Fibroblast of lung (primary cell): ENCODE measurements at regions not wholly inside any gene's neighbourhood (a gene's known extent, or its start where the extent isn't known, plus 50 kb on each side); places are given as distances from the start of the nearest gene placed in this dataset.

Source experiments
- DNase-seq, 2 donors: peaks; one replicate each; pipeline versions ENCODE4 v3.0.0 to v3.0.0-alpha.2; 2010; ENCODE audit warnings: low read depth in 2 of 2
- H2AFZ ChIP-seq: 2 replicates; pipeline ENCODE4 v1.5.1; 2012; ENCODE audit warnings: low read length, control low read depth, inconsistent platforms
- H3K27ac ChIP-seq: 2 replicates; pipeline ENCODE4 v1.5.1; 2011; ENCODE audit warnings: low read length, control low read depth; ENCODE audit not compliant: insufficient read depth
- H3K27me3 ChIP-seq: 2 replicates; pipeline ENCODE4 v1.5.1; 2011; ENCODE audit warnings: mild to moderate bottlenecking, low read length; ENCODE audit not compliant: control insufficient read depth, insufficient read depth
- H3K36me3 ChIP-seq: 2 replicates; pipeline ENCODE4 v1.5.1; 2011; ENCODE audit warnings: low read length; ENCODE audit not compliant: control insufficient read depth, insufficient read depth
- H3K4me1 ChIP-seq: 2 replicates; pipeline ENCODE4 v1.5.1; 2011; ENCODE audit warnings: low read length; ENCODE audit not compliant: control insufficient read depth, insufficient read depth; ENCODE audit errors: extremely low read depth
- H3K4me2 ChIP-seq: 2 replicates; pipeline ENCODE4 v1.5.1; 2011; ENCODE audit warnings: low read length, control low read depth; ENCODE audit not compliant: insufficient read depth; ENCODE audit errors: extremely low read depth
- H3K4me3 ChIP-seq, 4 experiments: fragments of 200-600 bp in 1 of 4; sonication (generic) in 1 of 4; replicated peaks in 1 of 4; 2 replicates each; pipeline ENCODE4 v1.5.1; 2011 to 2016; ENCODE audit warnings: low read length in 4 of 4, low read depth in 3 of 4, mild to moderate bottlenecking in 3 of 4, control low read depth in 2 of 4, inconsistent platforms in 1 of 4, mixed read lengths in 1 of 4; ENCODE audit not compliant: insufficient read depth in 1 of 4; ENCODE audit errors: control extremely low read depth in 1 of 4
- H3K79me2 ChIP-seq: 2 replicates; pipeline ENCODE4 v1.5.1; 2012; ENCODE audit warnings: mild to moderate bottlenecking, low read length, inconsistent platforms; ENCODE audit not compliant: control insufficient read depth, insufficient read depth
- H3K9ac ChIP-seq: 2 replicates; pipeline ENCODE4 v1.5.1; 2011; ENCODE audit warnings: mild to moderate bottlenecking, low read length, control low read depth; ENCODE audit not compliant: insufficient read depth
- H3K9me3 ChIP-seq: 2 replicates; pipeline ENCODE4 v1.5.1; 2012; ENCODE audit warnings: low read depth, low read length; ENCODE audit not compliant: control insufficient read depth, insufficient read depth
- H4K20me1 ChIP-seq: 2 replicates; pipeline ENCODE4 v1.5.1; 2011; ENCODE audit warnings: low read length; ENCODE audit not compliant: control insufficient read depth, insufficient read depth; ENCODE audit errors: extremely low read depth
- CTCF ChIP-seq, 2 donors: IDR thresholded peaks in 1 of 2; conservative IDR thresholded peaks in 1 of 2; 1 replicate in 1 of 2; 2 replicates in 1 of 2; pipeline ENCODE4 v1.5.1; 2011 to 2012; ENCODE audit warnings: low read length in 2 of 2, control low read depth in 1 of 2, inconsistent platforms in 1 of 2, low read depth in 1 of 2, mild to moderate bottlenecking in 1 of 2
- EZH2 ChIP-seq: IDR thresholded peaks from 2 replicates; pipeline ENCODE4 v1.5.1; 2012; ENCODE audit warnings: low read length, control low read depth, mild to moderate bottlenecking; ENCODE audit errors: missing control alignments

- Histone ChIP-seq H3K36me3 (no peaks in the 10 kb centered on the region), H3K27ac (no peak overlapping the region), H3K9ac (no peak overlapping the region), H3K9me3 (no peaks in the 10 kb centered on the region), H2AFZ (no peak overlapping the region), H4K20me1 (no peaks in the 10 kb centered on the region), H3K4me1 (peaks cover 7% of the 10 kb centered on the region), H3K4me2 (no peak overlapping the region), H3K27me3 (no peaks in the 10 kb centered on the region), H3K79me2 (no peaks in the 10 kb centered on the region), H3K4me3 (no peak overlapping the region)
- DNase-seq = peak; percentile 24 to 40
- no peak for TF ChIP-seq EZH2
- TF ChIP-seq CTCF (conservative IDR thresholded peaks at IDR 0.05 in 1 of 2, IDR thresholded peaks at IDR 0.05 in 1 of 2; ENCODE audit: low read depth in 1 of 2, low read length in 2 of 2) = no peak
Measured at GRCh38 chr3:168336276-168336675, 240.6 kb upstream of the GOLIM4 start.

GRCh38 chr3:168333410-168333935, 237.7 kb upstream of the GOLIM4 start:
- Histone ChIP-seq H3K9me3 (no peaks in the 10 kb centered on the region), H3K4me1 (no peaks in the 10 kb centered on the region), H3K27me3 (no peaks in the 10 kb centered on the region), H3K79me2 (no peaks in the 10 kb centered on the region), H3K4me3 (no peak overlapping the region), H2AFZ (no peak overlapping the region), H4K20me1 (no peaks in the 10 kb centered on the region), H3K9ac (no peak overlapping the region), H3K36me3 (no peaks in the 10 kb centered on the region), H3K27ac (no peak overlapping the region), H3K4me2 (no peak overlapping the region)
- no peak for TF ChIP-seq EZH2
- TF ChIP-seq CTCF (conservative IDR thresholded peaks at IDR 0.05 in 1 of 2, IDR thresholded peaks at IDR 0.05 in 1 of 2; ENCODE audit: low read depth in 1 of 2, low read length in 2 of 2) = no peak
- DNase-seq = no peak

- H3K27me3 ChIP-seq = no peaks in the 10 kb centered on the region
- no peaks in the 10 kb centered on the region for H3K9me3 ChIP-seq
- H2AFZ ChIP-seq = no peak overlapping the region
- no peak overlapping the region for H3K27ac ChIP-seq
- no peaks in the 10 kb centered on the region for H3K36me3 ChIP-seq
- DNase-seq = peak in 1 of 2 donors; percentile 3
- no peak overlapping the region for H3K4me2 ChIP-seq
- no peak overlapping the region for H3K9ac ChIP-seq
- no peak overlapping the region for H3K4me3 ChIP-seq
- no peaks in the 10 kb centered on the region for H3K79me2 ChIP-seq
- TF ChIP-seq EZH2 (no peak), CTCF (conservative IDR thresholded peaks at IDR 0.05 in 1 of 2, IDR thresholded peaks at IDR 0.05 in 1 of 2; ENCODE audit: low read depth in 1 of 2, low read length in 2 of 2) (no peak)
- H4K20me1 ChIP-seq = no peaks in the 10 kb centered on the region
- H3K4me1 ChIP-seq = no peaks in the 10 kb centered on the region
Measured at GRCh38 chr3:168331756-168332155, 236.0 kb upstream of the GOLIM4 start.
